ENCODE measurements at regions not wholly inside any gene's neighbourhood (a gene's known extent, or its start where the extent isn't known, plus 50 kb on each side); places are given as distances from the start of the nearest gene placed in this dataset.

GRCh38 chr7:41051535-41051934 is 651.4 kb downstream of the INHBA start:
- peak in 8 of 58 donors; percentile 2 to 18 (median 8) for DNase-seq

DNA sequence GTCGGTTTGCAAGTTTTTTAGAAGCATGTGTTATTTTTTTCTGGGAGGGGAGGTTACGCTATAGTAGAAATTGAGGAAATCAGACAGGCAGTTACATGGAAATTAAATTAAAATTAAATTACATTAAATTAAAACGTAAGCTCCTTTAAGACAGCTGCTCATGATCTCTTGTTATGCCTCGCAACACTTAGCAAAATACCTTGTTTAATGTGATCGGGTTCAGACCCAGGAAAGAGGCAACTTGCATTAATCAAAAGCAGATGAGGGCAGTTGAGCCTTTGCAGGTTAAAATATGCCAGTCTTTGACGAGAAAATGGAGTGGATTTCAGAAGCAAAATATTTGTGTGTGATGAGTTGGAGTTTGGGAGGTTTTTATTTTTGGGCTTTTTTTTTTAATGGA is 651.8 kb downstream of the INHBA start:
- no peak for DNase-seq

DNA sequence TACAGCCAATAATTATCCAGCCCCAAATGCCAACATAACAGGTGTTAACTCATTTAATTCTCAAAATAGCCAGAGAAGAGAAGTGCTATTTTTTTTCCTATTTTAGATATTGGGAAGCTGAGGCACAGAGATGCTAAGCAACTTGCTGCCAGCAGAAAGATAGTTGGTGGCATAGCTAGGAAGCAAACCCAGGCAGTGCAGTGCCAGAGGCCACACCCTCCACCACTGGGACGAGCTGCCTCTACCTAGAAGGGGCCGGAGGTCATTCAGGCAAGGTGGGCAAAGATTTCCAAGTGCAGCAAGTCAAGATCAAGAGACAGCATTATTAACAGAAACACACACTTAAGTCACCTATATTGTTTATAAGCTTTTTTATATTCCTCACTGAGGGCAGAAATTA is 654.1 kb downstream of the INHBA start:
- no peak for DNase-seq

DNA sequence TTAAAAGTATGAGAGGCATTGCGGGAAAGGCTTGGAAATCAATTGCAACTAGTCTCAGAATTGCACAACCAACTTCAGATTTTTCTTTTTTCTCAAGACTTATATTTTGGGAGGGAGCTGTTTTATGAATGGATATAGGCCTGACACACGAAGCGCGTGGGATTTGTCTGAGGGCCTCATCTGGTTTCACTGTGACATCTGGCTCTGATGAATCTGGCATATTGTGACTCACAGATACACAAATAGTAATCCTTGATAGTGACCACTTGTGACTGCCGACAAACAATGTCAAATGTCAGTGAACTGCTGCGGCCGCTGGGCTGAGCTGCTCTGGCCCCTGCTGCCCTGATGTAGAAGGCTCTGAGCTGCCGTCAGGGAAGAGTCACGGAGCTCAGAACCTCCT is 655.1 kb downstream of the INHBA start:
- no peak for DNase-seq

GRCh38 chr7:41047211-41047610 is 655.7 kb downstream of the INHBA start:
- no peak for DNase-seq

GRCh38 chr7:41046776-41047175 is 656.1 kb downstream of the INHBA start:
- DNase-seq: no peak

- DNase-seq: no peak
These were observed 656.6 kb downstream of the INHBA start for GRCh38 chr7:41046221-41046761.

DNA sequence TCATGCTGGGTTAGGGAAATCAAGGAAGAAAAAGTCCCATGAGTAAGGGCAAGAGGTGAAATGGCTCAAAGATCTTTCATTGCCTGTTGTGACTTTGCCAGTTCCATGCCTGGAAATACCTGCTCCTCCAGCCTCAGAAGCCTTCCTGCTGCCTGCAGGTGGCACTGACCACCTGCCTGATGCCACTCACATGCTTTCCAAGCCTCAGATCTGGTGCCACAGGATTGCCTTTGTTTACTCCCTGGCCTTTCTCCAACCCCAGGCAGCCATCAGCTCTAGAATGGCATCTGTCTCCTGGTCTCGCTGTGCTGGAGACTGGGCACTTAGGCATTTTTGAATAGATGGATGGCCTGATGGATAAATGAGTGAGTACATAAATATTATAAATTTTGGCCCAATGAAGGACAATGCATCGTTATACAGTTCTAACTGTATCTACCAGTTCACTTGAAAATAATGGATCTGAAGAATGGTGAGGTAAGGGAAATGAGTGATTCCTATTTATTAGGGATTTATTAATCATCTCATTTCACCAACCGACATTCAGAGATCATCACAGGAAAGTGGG is 657.2 kb downstream of the INHBA start:
- no peak for DNase-seq

GRCh38 chr7:41039981-41040380 is 662.9 kb downstream of the INHBA start:
- no peak for DNase-seq

DNA sequence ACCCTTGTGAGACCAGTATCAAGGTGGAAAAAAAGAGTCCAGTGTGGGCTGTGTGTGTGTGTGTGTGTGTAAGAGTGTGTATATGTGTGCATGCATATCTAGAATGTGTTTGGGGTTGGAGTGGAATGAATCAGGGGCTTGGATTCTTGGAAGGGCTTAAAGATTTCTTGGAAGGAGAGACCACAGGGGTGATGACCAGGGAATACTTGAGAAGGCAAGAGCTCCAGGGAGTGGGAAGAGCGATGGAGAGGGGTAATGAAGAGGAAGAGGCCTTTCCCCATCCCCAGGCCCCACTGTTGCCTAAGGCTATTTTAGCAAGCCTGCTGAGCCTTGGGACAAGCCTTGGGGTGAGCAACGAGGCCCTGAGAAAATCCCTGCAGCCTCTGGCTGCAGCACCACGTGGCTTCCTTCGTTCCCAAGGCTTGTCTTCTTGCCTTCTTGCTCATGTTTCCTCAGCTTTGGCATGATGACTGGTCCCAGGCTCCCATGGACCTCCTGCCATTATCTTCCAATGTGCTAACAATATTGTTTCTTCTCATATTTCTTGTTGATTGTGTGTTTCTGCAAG is 663.4 kb downstream of the INHBA start:
- no peak for DNase-seq

DNA sequence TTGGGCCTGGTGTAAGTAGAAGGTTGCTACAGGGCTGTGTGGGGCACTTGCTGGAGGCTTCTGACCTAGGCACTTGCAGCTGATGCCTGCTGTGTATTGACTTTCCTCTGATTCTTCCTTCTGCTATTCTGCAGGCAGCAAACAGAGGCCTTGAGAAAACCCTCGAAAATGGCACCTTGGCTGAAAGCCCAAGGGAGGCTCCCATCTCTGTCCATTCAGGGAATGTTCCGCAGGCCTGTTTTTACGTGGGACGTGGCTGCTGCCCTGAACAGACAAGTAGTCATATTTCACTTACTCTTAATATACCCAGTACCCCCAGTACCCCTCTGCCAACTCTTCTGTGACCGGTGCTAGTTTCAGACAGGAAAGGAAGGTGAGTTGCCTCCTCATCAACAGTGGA is 664.7 kb downstream of the INHBA start:
- no peak for DNase-seq

GRCh38 chr7:41037691-41038090 is 665.2 kb downstream of the INHBA start:
- no peak for DNase-seq

- no peak for DNase-seq
These were observed 667.1 kb downstream of the INHBA start for GRCh38 chr7:41035794-41036193.

DNA sequence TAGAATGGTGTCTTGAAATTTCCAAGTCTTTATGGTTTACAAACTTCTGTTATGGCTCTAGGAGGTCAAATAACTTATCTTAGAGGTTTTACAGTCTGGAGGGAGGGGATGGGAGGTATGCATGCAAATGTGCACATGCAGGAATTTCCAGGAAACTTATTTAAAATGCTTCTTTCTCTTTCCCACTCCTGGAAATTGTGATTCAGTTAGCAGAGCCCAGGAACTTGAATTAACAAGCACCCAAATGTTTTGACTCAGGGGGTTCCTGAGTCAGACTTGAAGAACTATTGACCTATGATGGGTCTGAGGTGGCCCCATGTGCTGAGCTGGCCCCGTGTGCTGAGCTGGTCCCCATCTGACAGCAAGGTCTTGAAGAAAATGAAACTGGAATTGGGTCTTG is 669.4 kb downstream of the INHBA start:
- no peak for DNase-seq

GRCh38 chr7:41030673-41031072 is 672.2 kb downstream of the INHBA start:
- DNase-seq: no peak

DNA sequence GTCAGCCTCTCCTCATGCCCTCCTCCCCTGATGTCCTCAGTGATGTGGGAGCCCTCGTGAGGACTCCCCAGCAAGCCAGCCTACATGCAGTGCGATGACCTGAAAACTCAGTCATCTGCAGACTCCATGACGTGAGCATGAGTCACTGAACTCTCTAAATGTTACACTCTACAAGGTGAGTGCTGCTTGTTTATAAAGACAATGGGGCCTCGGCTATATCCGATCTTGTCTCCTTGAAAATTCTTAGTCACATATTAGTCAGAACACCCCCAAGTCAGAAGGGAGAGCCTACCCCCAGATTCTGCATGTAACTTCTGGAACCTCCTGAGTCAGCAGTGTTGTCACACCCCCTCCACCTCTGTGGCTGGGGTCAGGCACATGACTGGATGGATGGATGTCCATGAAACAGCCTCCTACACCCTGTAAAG is 673.8 kb downstream of the INHBA start:
- DNase-seq: peak in 2 of 58 donors; percentile 5 to 49

DNA sequence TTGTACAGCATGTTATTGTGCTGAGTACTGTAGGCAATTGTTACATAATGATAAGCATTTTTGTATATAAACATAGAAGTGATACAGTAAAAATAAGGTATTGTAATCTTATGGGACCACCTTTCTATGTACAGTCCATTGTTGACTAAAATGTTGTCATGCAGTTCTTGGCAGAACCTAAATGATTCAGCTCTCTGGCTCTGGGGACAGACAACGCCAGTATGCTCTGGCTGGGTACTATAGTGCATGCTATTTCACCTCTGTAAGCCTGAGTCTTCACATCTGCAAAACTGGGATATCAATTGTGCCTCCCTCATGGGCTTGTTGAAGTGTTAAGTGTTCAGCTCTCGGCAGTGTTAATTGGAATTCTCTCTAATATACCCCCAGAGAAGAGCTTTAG is 674.3 kb downstream of the INHBA start:
- no peak for DNase-seq

GRCh38 chr7:41027428-41028115 is 675.3 kb downstream of the INHBA start:
- DNase-seq: no peak

GRCh38 chr7:41024126-41024525 is 678.8 kb downstream of the INHBA start:
- no peak for DNase-seq

DNA sequence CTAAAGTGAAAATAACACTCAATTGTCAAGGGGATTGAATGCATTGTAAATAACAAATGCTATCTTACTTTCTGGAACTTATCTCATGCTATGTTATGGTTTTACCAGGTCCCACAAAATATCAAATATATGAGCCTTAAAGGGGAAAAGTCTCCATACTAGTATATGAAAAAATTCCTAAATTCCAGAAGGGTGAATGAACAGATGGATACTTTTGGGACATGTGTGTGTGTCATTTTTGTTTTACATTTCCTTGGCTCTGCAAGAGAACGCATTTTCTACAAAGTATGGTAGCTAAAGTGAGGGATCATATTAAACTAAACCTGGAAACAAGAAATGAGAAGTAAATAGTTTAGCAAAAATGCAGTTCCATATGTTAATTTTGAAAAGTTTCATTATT is 682.8 kb downstream of the INHBA start:
- DNase-seq: no peak

- no peak for DNase-seq
These were observed 689.8 kb downstream of the INHBA start for GRCh38 chr7:41013117-41013516.

- no peak for DNase-seq
These were observed 690.8 kb downstream of the INHBA start for GRCh38 chr7:41012041-41012440.

- no peak for DNase-seq
These were observed 691.9 kb downstream of the INHBA start for GRCh38 chr7:41010967-41011366.
